IMR-90 (cell line): ENCODE measurements at regions not wholly inside any gene's neighbourhood (a gene's known extent, or its start where the extent isn't known, plus 50 kb on each side); places are given as distances from the start of the nearest gene placed in this dataset.

ENCODE experiments used
- CTCF ChIP-seq: conservative IDR thresholded peaks from 2 replicates; pipeline ENCODE4 v1.5.1; 2012; ENCODE audit warnings: mild to moderate bottlenecking, low read depth, low read length, improper control_type of control experiment
- ELK1 ChIP-seq: fragments of 150-350 bp; IDR thresholded peaks from 2 replicates; pipeline ENCODE4 v1.6.1; 2016; ENCODE audit warnings: low read depth, mild to moderate bottlenecking, low read length, moderate library complexity, borderline replicate concordance
- MAFK ChIP-seq: IDR thresholded peaks from 2 replicates; pipeline ENCODE4 v1.6.1; 2012; ENCODE audit warnings: low read depth, low read length, improper control_type of control experiment
- POLR2A ChIP-seq: IDR thresholded peaks from 2 replicates; pipeline ENCODE4 v1.6.1; 2012; ENCODE audit warnings: mild to moderate bottlenecking, low read depth, low read length
- RCOR1 ChIP-seq: IDR thresholded peaks from 2 replicates; pipeline ENCODE4 v1.6.1; 2012; ENCODE audit warnings: mild to moderate bottlenecking, low read length, improper control_type of control experiment; ENCODE audit not compliant: insufficient replicate concordance
- RFX5 ChIP-seq: IDR thresholded peaks from 2 replicates; pipeline ENCODE4 v1.8.0; 2012; ENCODE audit warnings: low read depth, mild to moderate bottlenecking, low read length, moderate library complexity

GRCh38 chr15:53320816-53321215 is 438.6 kb downstream of the WDR72 start:
- no peak for TF ChIP-seq CTCF
- TF ChIP-seq RCOR1 = no peak
- TF ChIP-seq MAFK = no peak
- TF ChIP-seq RFX5 = no peak
- no peak for TF ChIP-seq ELK1
- no peak for TF ChIP-seq POLR2A
